Glomerular visceral epithelial cell (primary cell): ENCODE measurements at regions not wholly inside any gene's neighbourhood (a gene's known extent, or its start where the extent isn't known, plus 50 kb on each side); places are given as distances from the start of the nearest gene placed in this dataset.
"Not testable (repeated sequence)": the region's sequence is repeated elsewhere in the genome, so short reads cannot be mapped to it uniquely, and the experiment has no call there.

Experiments used
- DNase-seq: peaks from one replicate; pipeline ENCODE4 v3.0.0-alpha.2; 2016; ENCODE audit errors: extremely low spot score

- no peak for DNase-seq
These were observed 1671.2 kb downstream of the OLFM4 start for GRCh38 chr13:54699831-54700230.

GRCh38 chr13:54705738-54706137 lies 1677.1 kb downstream of the OLFM4 start:
- no peak for DNase-seq

GRCh38 chr13:54706336-54706735 lies 1677.7 kb downstream of the OLFM4 start:
- no peak for DNase-seq

- no peak for DNase-seq
These were observed 1680.9 kb downstream of the OLFM4 start for GRCh38 chr13:54709546-54709945.

GRCh38 chr13:54733639-54734038 lies 1705.0 kb downstream of the OLFM4 start:
- no peak for DNase-seq

GRCh38 chr13:54737211-54737610 lies 1708.6 kb downstream of the OLFM4 start:
- DNase-seq, result not testable (repeated sequence)

- DNase-seq, result no peak
These were observed 1714.4 kb downstream of the OLFM4 start for GRCh38 chr13:54742984-54743383.

GRCh38 chr13:54744747-54745146 lies 1716.1 kb downstream of the OLFM4 start:
- DNase-seq, result no peak

- DNase-seq, result no peak
These were observed 1721.9 kb downstream of the OLFM4 start for GRCh38 chr13:54750521-54750920.

GRCh38 chr13:54758795-54759194 lies 1730.2 kb downstream of the OLFM4 start:
- DNase-seq, result no peak

GRCh38 chr13:54768214-54768613 lies 1739.6 kb downstream of the OLFM4 start:
- no peak for DNase-seq

GRCh38 chr13:54775501-54776191 lies 1747.0 kb downstream of the OLFM4 start:
- DNase-seq, result no peak

- no peak for DNase-seq
These were observed 1759.1 kb downstream of the OLFM4 start for GRCh38 chr13:54787754-54788153.

GRCh38 chr13:54799621-54800226 lies 1771.1 kb downstream of the OLFM4 start:
- no peak for DNase-seq

- DNase-seq, result no peak
These were observed 1773.6 kb downstream of the OLFM4 start for GRCh38 chr13:54802226-54802625.

GRCh38 chr13:54805743-54806142 lies 1777.1 kb downstream of the OLFM4 start:
- no peak for DNase-seq

GRCh38 chr13:54821938-54822470 lies 1793.4 kb downstream of the OLFM4 start:
- not testable (repeated sequence) for DNase-seq

GRCh38 chr13:54829391-54830068 lies 1800.9 kb downstream of the OLFM4 start:
- not testable (repeated sequence) for DNase-seq

GRCh38 chr13:54836273-54836672 lies 1807.7 kb downstream of the OLFM4 start:
- DNase-seq, result no peak

GRCh38 chr13:54841682-54842081 lies 1813.1 kb downstream of the OLFM4 start:
- no peak for DNase-seq

GRCh38 chr13:54845351-54845965 lies 1816.8 kb downstream of the OLFM4 start:
- no peak for DNase-seq

- no peak for DNase-seq
These were observed 1824.2 kb downstream of the OLFM4 start for GRCh38 chr13:54852831-54853230.
